HepG2 (cell line): ENCODE measurements at regions not wholly inside any gene's neighbourhood (a gene's known extent, or its start where the extent isn't known, plus 50 kb on each side); places are given as distances from the start of the nearest gene placed in this dataset.

Source experiments
- ATAC-seq: fragments of 200-7000 bp; cut with Tn5 transposase; 3 replicates; pipeline ENCODE4 v1.9.1; 2020; ENCODE audit warnings: mild to moderate bottlenecking, moderate library complexity
- BruUV-seq: library from RNA; stranded (reverse); fragments of 400-500 nt; replicated peaks from 2 replicates; lab custom pipeline; 2021; lab: Mats Ljungman, UMichigan
- CTCF ChIA-PET: fragments of 300-600 bp; formaldehyde crosslinking; extraction: SDS; loops from one replicate; lab custom pipeline; 2021; ENCODE audit warnings: low total read pairs, inconsistent platforms, low intra/inter-chr PET ratio; lab: Yijun Ruan, JAX
- POLR2A ChIA-PET: fragments of 350-600 bp; sonication (Branson Sonifier 250); formaldehyde crosslinking; loops from one replicate; lab custom pipeline; 2020; ENCODE audit warnings: antibody characterized with exemption, inconsistent platforms; lab: Yijun Ruan, JAX
- DNase-seq: peaks from one replicate; pipeline ENCODE4 v3.0.0-alpha.2; 2015; ENCODE audit warnings: low spot score
- FAIRE-seq: peaks from 3 replicates; lab custom pipeline; 2011; peaks lifted over from hg19 to GRCh38; lab: Jason Lieb, UNC
- H2AFZ ChIP-seq: one replicate; pipeline ENCODE4 v1.6.1; 2011; ENCODE audit warnings: low read length, inconsistent platforms
- H3K27ac ChIP-seq: fragments of 300-600 bp; 3 replicates; pipeline ENCODE4 v1.8.0; 2011; ENCODE audit warnings: mixed run types, mild to moderate bottlenecking, mixed read lengths, low read length, inconsistent platforms; ENCODE audit not compliant: insufficient read depth; ENCODE audit errors: extremely low read length
- H3K27me3 ChIP-seq, 2 experiments: fragments of 200-600 bp in 1 of 2; 2 replicates in 1 of 2; 3 replicates in 1 of 2; pipeline versions ENCODE4 v1.6.0 to v1.8.0; 2011; ENCODE audit warnings: low read length in 2 of 2, mild to moderate bottlenecking in 2 of 2, moderate library complexity in 2 of 2, inconsistent platforms in 1 of 2; ENCODE audit not compliant: insufficient read depth in 2 of 2, control insufficient read depth in 1 of 2
- H3K36me3 ChIP-seq, 2 experiments: fragments of 200-600 bp in 1 of 2; replicated peaks in 1 of 2; 2 replicates in 1 of 2; 3 replicates in 1 of 2; pipeline versions ENCODE4 v1.5.1 to v1.8.0; 2011; ENCODE audit warnings: low read length in 2 of 2, inconsistent platforms in 1 of 2; ENCODE audit not compliant: insufficient read depth in 2 of 2, control insufficient read depth in 1 of 2
- H3K4me1 ChIP-seq: 2 replicates; pipeline ENCODE4 v1.5.1; 2012; ENCODE audit warnings: low read length, inconsistent platforms; ENCODE audit not compliant: insufficient read depth
- H3K4me2 ChIP-seq: 2 replicates; pipeline ENCODE4 v1.6.0; 2011; ENCODE audit warnings: low read depth, low read length, inconsistent platforms
- H3K4me3 ChIP-seq, 3 experiments: fragments of 200-600 bp in 1 of 3; sonication (generic), shearing (Covaris generic) in 1 of 3; replicated peaks in 1 of 3; 2 replicates each; pipeline ENCODE4 v1.5.1; 2011 to 2016; ENCODE audit warnings: low read length in 3 of 3, inconsistent platforms in 2 of 3, low read depth in 2 of 3, mild to moderate bottlenecking in 2 of 3, control low read depth in 1 of 3, mixed read lengths in 1 of 3; ENCODE audit not compliant: insufficient read depth in 1 of 3
- H3K79me2 ChIP-seq: one replicate; pipeline ENCODE4 v1.6.1; 2011; ENCODE audit warnings: low read length, inconsistent platforms; ENCODE audit not compliant: insufficient read depth
- H3K9ac ChIP-seq: 2 replicates; pipeline ENCODE4 v1.6.0; 2011; ENCODE audit warnings: mild to moderate bottlenecking, low read depth, low read length, inconsistent platforms; ENCODE audit not compliant: insufficient read depth
- H3K9me3 ChIP-seq: 2 replicates; pipeline ENCODE4 v1.5.1; 2012; ENCODE audit warnings: mild to moderate bottlenecking, low read length
- H4K20me1 ChIP-seq: 2 replicates; pipeline ENCODE4 v1.6.0; 2011; ENCODE audit warnings: inconsistent platforms, mild to moderate bottlenecking, low read length, moderate library complexity; ENCODE audit not compliant: insufficient read depth
- ARNT2 ChIP-seq: sonication (generic); formaldehyde crosslinking; IDR thresholded peaks from 2 replicates; pipeline ENCODE4 v1.8.0; 2022; ENCODE audit warnings: mild to moderate bottlenecking, low read depth, missing genetic modification reagents, moderate library complexity
- HNF1B ChIP-seq: sonication (generic); formaldehyde crosslinking; IDR thresholded peaks from 2 replicates; pipeline ENCODE4 v1.5.1; 2020; ENCODE audit warnings: mild to moderate bottlenecking, moderate library complexity, missing genetic modification reagents
- KDM5A ChIP-seq: fragments of 200-600 bp; sonication (generic); IDR thresholded peaks from 2 replicates; pipeline ENCODE4 v1.7.0; 2018; ENCODE audit warnings: antibody characterized with exemption, mild to moderate bottlenecking, low read length, borderline replicate concordance
- ZBTB49 ChIP-seq: sonication (generic); formaldehyde crosslinking; IDR thresholded peaks from 2 replicates; pipeline ENCODE4 v1.4.0; 2020; ENCODE audit warnings: missing genetic modification reagents, borderline replicate concordance
- ZFP36 ChIP-seq: fragments of 150-350 bp; IDR thresholded peaks from 2 replicates; pipeline ENCODE4 v1.6.1; 2018; ENCODE audit warnings: borderline replicate concordance, low read length, low read depth; ENCODE audit not compliant: partially characterized antibody
- ZNF275 ChIP-seq: sonication (generic); formaldehyde crosslinking; IDR thresholded peaks from 2 replicates; pipeline ENCODE4 v1.8.0; 2022; ENCODE audit warnings: missing genetic modification reagents, mild to moderate bottlenecking, inconsistent platforms, borderline replicate concordance
- ZNF615 ChIP-seq: sonication (generic); formaldehyde crosslinking; IDR thresholded peaks from 2 replicates; pipeline ENCODE4 v1.5.0; 2020; ENCODE audit warnings: mild to moderate bottlenecking, missing genetic modification reagents, borderline replicate concordance
- ZNF768 ChIP-seq: sonication (generic); formaldehyde crosslinking; IDR thresholded peaks from 2 replicates; pipeline ENCODE4 v1.4.0; 2020; ENCODE audit warnings: missing genetic modification reagents
- WGBS: methylation state at CpG from one replicate; pipeline ENCODE4 v1.1.6; 2017; ENCODE audit warnings: low lambda C conversion rate; 5-methylcytosine and 5-hydroxymethylcytosine counted together
- in situ Hi-C: cut with HindIII; loops from 2 replicates; pipeline ENCODE4 v1.10.0; 2017; ENCODE audit warnings: low pct_unique_long_range_greater_than_20kb; ENCODE audit not compliant: extremely low pct_ligation_motif_present
- intact Hi-C: fragments of 100-400 bp; cut with micrococcal nuclease; formaldehyde crosslinking; loops from one replicate; pipeline ENCODE4 v1.10.0; 2022; ENCODE audit not compliant: unreplicated experiment

- Histone ChIP-seq H3K27me3 (no peaks in the 10 kb centered on the region), H3K4me2 (no peak overlapping the region), H2AFZ (no peak overlapping the region), H3K36me3 (no peaks in the 10 kb centered on the region), H3K27ac (no peak overlapping the region), H3K4me1 (no peaks in the 10 kb centered on the region), H3K9me3 (peaks cover 87% of the 10 kb centered on the region), H3K9ac (no peak overlapping the region), H4K20me1 (no peaks in the 10 kb centered on the region), H3K4me3 (no peak overlapping the region), H3K79me2 (no peaks in the 10 kb centered on the region)
- POLR2A ChIA-PET: no interaction called here
- BruUV-seq: no TSS peak
- in situ Hi-C loops: no loop called here
- CTCF ChIA-PET: no interaction called here
- FAIRE-seq: no peak
- TF ChIP-seq ZNF615 (CRISPR knock-in tag): no peak
- TF ChIP-seq ZBTB49 (CRISPR knock-in tag): no peak
- no peak for TF ChIP-seq HNF1B (CRISPR knock-in tag)
- TF ChIP-seq ZNF768 (CRISPR knock-in tag): no peak
- no peak for TF ChIP-seq ARNT2 (CRISPR knock-in tag)
- no peak for TF ChIP-seq ZNF275 (CRISPR knock-in tag)
- no peak for TF ChIP-seq ZFP36
- TF ChIP-seq KDM5A: no peak
- intact Hi-C loops: no loop called here
- no peak for DNase-seq
- ATAC-seq: no peak
- 17% methylated on average over 2 of the region's 2 CpGs for WGBS
Measured at GRCh38 chr10:10314626-10315025, 703.0 kb upstream of the CELF2 start.
